ENCODE measurements at regions not wholly inside any gene's neighbourhood (a gene's known extent, or its start where the extent isn't known, plus 50 kb on each side); places are given as distances from the start of the nearest gene placed in this dataset.
A peak's percentile ranks its signal among the peaks of the same experiment; 100 is the strongest.

GRCh38 chr10:109504401-109504800 is 418.9 kb downstream of the XPNPEP1 start:
- DNase-seq (ENCODE audit: low read depth), result peak; percentile 71

GRCh38 chr10:109487691-109488090 is 435.6 kb downstream of the XPNPEP1 start:
- no peak for DNase-seq (ENCODE audit: low read depth)

- DNase-seq (ENCODE audit: low read depth), result no peak
Measured at GRCh38 chr10:109480836-109481235, 442.5 kb downstream of the XPNPEP1 start.

- no peak for DNase-seq (ENCODE audit: low read depth)
Measured at GRCh38 chr10:109475711-109476421, 447.4 kb downstream of the XPNPEP1 start.

- DNase-seq (ENCODE audit: low read depth), result no peak
Measured at GRCh38 chr10:109474812-109475211, 448.5 kb downstream of the XPNPEP1 start.

- no peak for DNase-seq (ENCODE audit: low read depth)
Measured at GRCh38 chr10:109474261-109474660, 449.1 kb downstream of the XPNPEP1 start.

GRCh38 chr10:109467551-109467950 is 455.8 kb downstream of the XPNPEP1 start:
- no peak for DNase-seq (ENCODE audit: low read depth)

GRCh38 chr10:109464949-109465348 is 458.4 kb downstream of the XPNPEP1 start:
- DNase-seq (ENCODE audit: low read depth), result no peak

- no peak for DNase-seq (ENCODE audit: low read depth)
Measured at GRCh38 chr10:109457302-109457638, 466.0 kb downstream of the XPNPEP1 start.

GRCh38 chr10:109456566-109457301 is 466.6 kb downstream of the XPNPEP1 start:
- DNase-seq (ENCODE audit: low read depth), result no peak

GRCh38 chr10:109454691-109455090 is 468.6 kb downstream of the XPNPEP1 start:
- peak; percentile 4 for DNase-seq (ENCODE audit: low read depth)

- no peak for DNase-seq (ENCODE audit: low read depth)
Measured at GRCh38 chr10:109451879-109452278, 471.4 kb downstream of the XPNPEP1 start.

- no peak for DNase-seq (ENCODE audit: low read depth)
Measured at GRCh38 chr10:109450702-109451101, 472.6 kb downstream of the XPNPEP1 start.

GRCh38 chr10:109433434-109433833 is 489.9 kb downstream of the XPNPEP1 start:
- DNase-seq (ENCODE audit: low read depth), result no peak

- no peak for DNase-seq (ENCODE audit: low read depth)
Measured at GRCh38 chr10:109432281-109432680, 491.0 kb downstream of the XPNPEP1 start.

- DNase-seq (ENCODE audit: low read depth), result peak; percentile 7
Measured at GRCh38 chr10:109430799-109431198, 492.5 kb downstream of the XPNPEP1 start.

GRCh38 chr10:109430043-109430760 is 493.1 kb downstream of the XPNPEP1 start:
- DNase-seq (ENCODE audit: low read depth), result peak; percentile 85

- no peak for DNase-seq (ENCODE audit: low read depth)
Measured at GRCh38 chr10:109428775-109429491, 494.4 kb downstream of the XPNPEP1 start.

- DNase-seq (ENCODE audit: low read depth), result peak; percentile 16
Measured at GRCh38 chr10:109427411-109427810, 495.9 kb downstream of the XPNPEP1 start.

GRCh38 chr10:109426987-109427386 is 496.3 kb downstream of the XPNPEP1 start:
- DNase-seq (ENCODE audit: low read depth), result no peak

- no peak for DNase-seq (ENCODE audit: low read depth)
Measured at GRCh38 chr10:109418795-109419194, 504.5 kb downstream of the XPNPEP1 start.

GRCh38 chr10:109417803-109418202 is 505.5 kb downstream of the XPNPEP1 start:
- DNase-seq (ENCODE audit: low read depth), result no peak

Measured in HT1080 (cell line).